ENCODE measurements at regions not wholly inside any gene's neighbourhood (a gene's known extent, or its start where the extent isn't known, plus 50 kb on each side); places are given as distances from the start of the nearest gene placed in this dataset.

DNA sequence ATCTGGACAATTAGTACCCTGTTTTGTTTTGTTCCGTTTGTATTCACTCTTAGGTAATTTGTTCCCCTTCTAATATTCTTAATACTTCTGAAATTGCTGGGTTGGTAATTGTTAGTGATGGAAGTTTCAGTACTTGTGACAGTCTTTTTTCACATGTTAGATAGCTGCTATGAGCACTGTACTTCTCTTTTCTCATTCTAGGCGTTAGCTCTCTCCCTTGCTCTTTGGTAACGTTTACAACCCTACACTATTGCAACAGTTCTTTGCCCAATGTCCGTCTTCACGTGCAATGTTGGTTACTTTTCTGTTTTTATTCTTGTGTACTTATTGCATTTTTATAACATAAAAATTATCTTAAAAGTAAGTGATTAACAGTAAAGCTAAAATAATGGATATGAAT, 1509.0 kb downstream of the MAT2B start:
- TF ChIP-seq POLR2AphosphoS5 (IDR thresholded peaks at IDR 0.05; ENCODE audit: borderline replicate concordance, low read depth, low read length) (no peak), EZH2 (IDR thresholded peaks at IDR 0.05) (no peak), FOXP2 (optimal IDR thresholded peaks at IDR 0.05; ENCODE audit: control extremely low read depth, extremely low read length, insufficient read depth) (no peak)
